ENCODE measurements at regions not wholly inside any gene's neighbourhood (a gene's known extent, or its start where the extent isn't known, plus 50 kb on each side); places are given as distances from the start of the nearest gene placed in this dataset.
"Not testable (repeated sequence)": the region's sequence is repeated elsewhere in the genome, so short reads cannot be mapped to it uniquely, and the experiment has no call there.

- TF ChIP-seq NR0B1 (IDR thresholded peaks at IDR 0.05; ENCODE audit: partially characterized antibody), result no peak
- no peak for TF ChIP-seq THRAP3 (IDR thresholded peaks at IDR 0.05; ENCODE audit: borderline replicate concordance)
Measured at GRCh38 chrX:140249088-140249487, 255.8 kb downstream of the SOX3 start (continued).

- no peak overlapping the region for H3K27ac ChIP-seq (ENCODE audit: extremely low read depth, low read depth, low read length)
- no peaks in the 10 kb centered on the region for H3K4me1 ChIP-seq (replicated peaks in 1 of 2; ENCODE audit: control insufficient read depth in 2 of 2, insufficient read depth in 2 of 2, low read length in 2 of 2)
- FAIRE-seq (no peak), DNase-seq (ENCODE audit: extremely low read depth in 1 of 4, low spot score in 3 of 4) (no peak), ATAC-seq (no peak)
- no peaks in the 10 kb centered on the region for H3K27me3 ChIP-seq (ENCODE audit: control insufficient read depth in 2 of 2, insufficient read depth in 2 of 2, low read length in 2 of 2)
- BruUV-seq (replicated peaks), result no TSS peak
- in situ Hi-C loops (cut with MboI), result no loop called here
- H3K9ac ChIP-seq (ENCODE audit: insufficient read depth in 1 of 2, low read depth in 2 of 2, low read length in 2 of 2), result no peak overlapping the region
- no peak overlapping the region for H3K4me3 ChIP-seq
- H3K4me2 ChIP-seq (ENCODE audit: insufficient read depth, low read length), result no peak overlapping the region
- no peaks in the 10 kb centered on the region for H3K9me3 ChIP-seq (replicated peaks; ENCODE audit: control insufficient read depth, insufficient read depth, low read depth, low read length)
- H4K20me1 ChIP-seq (replicated peaks; ENCODE audit: control insufficient read depth, insufficient read depth, low read length), result no peaks in the 10 kb centered on the region
- H3K9me1 ChIP-seq (ENCODE audit: control insufficient read depth, insufficient read depth, low read length), result no peaks in the 10 kb centered on the region
- CTCF ChIA-PET (ENCODE audit: low intra/inter-chr PET ratio), result no interaction called here
- no peaks in the 10 kb centered on the region for H3K36me3 ChIP-seq (ENCODE audit: control insufficient read depth, insufficient read depth, low read length)
- no peaks in the 10 kb centered on the region for H3K79me2 ChIP-seq (ENCODE audit: control insufficient read depth, insufficient read depth, low read length)
- WGBS (ENCODE audit: insufficient coverage, low coverage, missing lambda C conversion rate), result 0% methylated on average over 1 of the region's 1 CpG
- H2AFZ ChIP-seq (ENCODE audit: low read depth, low read length), result no peak overlapping the region
- POLR2A ChIA-PET, result no interaction called here
- intact Hi-C loops (cut with micrococcal nuclease), result no loop called here
- TF ChIP-seq U2AF2 (optimal IDR thresholded peaks at IDR 0.05; ENCODE audit: low read depth, low read length) (no peak), THRAP3 (IDR thresholded peaks at IDR 0.05; ENCODE audit: borderline replicate concordance) (no peak), TCF15 (CRISPR knock-in tag; IDR thresholded peaks at IDR 0.05) (no peak), ZNF57 (CRISPR knock-in tag; IDR thresholded peaks at IDR 0.05) (no peak), BHLHE40 (IDR thresholded peaks at IDR 0.05; ENCODE audit: low read length) (no peak), RNF219 (CRISPR knock-in tag; IDR thresholded peaks at IDR 0.05) (no peak), SNRNP70 (optimal IDR thresholded peaks at IDR 0.05; ENCODE audit: low read depth, low read length) (no peak)
Measured at GRCh38 chrX:140229191-140229590, 263.9 kb upstream of the CXorf66 start.

GRCh38 chrX:140226037-140226436, 260.7 kb upstream of the CXorf66 start:
- FAIRE-seq, result not testable (repeated sequence)

More at GRCh38 chrX:140226037-140226436, 260.7 kb upstream of the CXorf66 start:
- H3K4me1 ChIP-seq (replicated peaks in 1 of 2; ENCODE audit: control insufficient read depth in 2 of 2, insufficient read depth in 2 of 2, low read length in 2 of 2); H4K20me1 ChIP-seq (replicated peaks; ENCODE audit: control insufficient read depth, insufficient read depth, low read length); BruUV-seq (replicated peaks); H3K9me3 ChIP-seq (replicated peaks; ENCODE audit: control insufficient read depth, insufficient read depth, low read depth, low read length); H3K9ac ChIP-seq (ENCODE audit: insufficient read depth in 1 of 2, low read depth in 2 of 2, low read length in 2 of 2); H3K9me1 ChIP-seq (ENCODE audit: control insufficient read depth, insufficient read depth, low read length); H3K27me3 ChIP-seq (ENCODE audit: control insufficient read depth in 2 of 2, insufficient read depth in 2 of 2, low read length in 2 of 2); intact Hi-C loops (cut with micrococcal nuclease); H3K27ac ChIP-seq (ENCODE audit: extremely low read depth, low read depth, low read length); H2AFZ ChIP-seq (ENCODE audit: low read depth, low read length); ATAC-seq; H3K4me3 ChIP-seq; H3K36me3 ChIP-seq (ENCODE audit: control insufficient read depth, insufficient read depth, low read length); CTCF ChIA-PET (ENCODE audit: low intra/inter-chr PET ratio); H3K79me2 ChIP-seq (ENCODE audit: control insufficient read depth, insufficient read depth, low read length); POLR2A ChIA-PET; H3K4me2 ChIP-seq (ENCODE audit: insufficient read depth, low read length); DNase-seq (ENCODE audit: extremely low read depth in 1 of 4, low spot score in 3 of 4); in situ Hi-C loops (cut with MboI): not testable (repeated sequence)
- 0% methylated on average over 5 of the region's 8 CpGs for WGBS (ENCODE audit: insufficient coverage, low coverage, missing lambda C conversion rate)
